ENCODE measurements at regions not wholly inside any gene's neighbourhood (a gene's known extent, or its start where the extent isn't known, plus 50 kb on each side); places are given as distances from the start of the nearest gene placed in this dataset.

GRCh38 chr9:21730899-21731298 is 71.5 kb upstream of the MTAP start:
- Histone ChIP-seq H3K27ac (no peak overlapping the region), H3K9me3 (no peaks in the 10 kb centered on the region), H3K36me3 (no peaks in the 10 kb centered on the region), H3K27me3 (replicated peaks; ENCODE audit: insufficient read depth) (no peaks in the 10 kb centered on the region), H3K4me3 (no peak overlapping the region), H3K4me1 (replicated peaks) (no peaks in the 10 kb centered on the region)
- TF ChIP-seq POLR2A (IDR thresholded peaks at IDR 0.05) (no peak), POLR2AphosphoS5 (IDR thresholded peaks at IDR 0.05) (no peak), CTCF (IDR thresholded peaks at IDR 0.05) (no peak)
- WGBS = 22% methylated on average over 1 of the region's 1 CpG
- DNase-seq (ENCODE audit: low spot score) = no peak
- intact Hi-C loops (cut with DNase I) = no loop called here

GRCh38 chr9:21741151-21741550 is 61.3 kb upstream of the MTAP start:
- Histone ChIP-seq H3K27me3 (replicated peaks; ENCODE audit: insufficient read depth) (no peaks in the 10 kb centered on the region), H3K9me3 (no peaks in the 10 kb centered on the region), H3K27ac (no peak overlapping the region), H3K36me3 (no peaks in the 10 kb centered on the region), H3K4me1 (replicated peaks) (no peaks in the 10 kb centered on the region), H3K4me3 (no peak overlapping the region)
- no peak for DNase-seq (ENCODE audit: low spot score)
- TF ChIP-seq POLR2AphosphoS5 (IDR thresholded peaks at IDR 0.05) (no peak), CTCF (IDR thresholded peaks at IDR 0.05) (no peak), POLR2A (IDR thresholded peaks at IDR 0.05) (no peak)
- intact Hi-C loops (cut with DNase I) = no loop called here

GRCh38 chr9:21744320-21744719 is 58.1 kb upstream of the MTAP start:
- H3K9me3 ChIP-seq = no peaks in the 10 kb centered on the region
- H3K27me3 ChIP-seq (replicated peaks; ENCODE audit: insufficient read depth) = no peaks in the 10 kb centered on the region
- H3K27ac ChIP-seq = no peak overlapping the region
- no peak overlapping the region for H3K4me3 ChIP-seq
- H3K36me3 ChIP-seq = no peaks in the 10 kb centered on the region
- intact Hi-C loops (cut with DNase I) = no loop called here
- H3K4me1 ChIP-seq (replicated peaks) = no peaks in the 10 kb centered on the region
- no peak for DNase-seq (ENCODE audit: low spot score)
- WGBS = 51% methylated on average over 3 of the region's 3 CpGs
- TF ChIP-seq POLR2A (IDR thresholded peaks at IDR 0.05) = no peak
- no peak for TF ChIP-seq POLR2AphosphoS5 (IDR thresholded peaks at IDR 0.05)
- no peak for TF ChIP-seq CTCF (IDR thresholded peaks at IDR 0.05)

GRCh38 chr9:21744841-21745240 is 57.6 kb upstream of the MTAP start:
- no peak for TF ChIP-seq POLR2A (IDR thresholded peaks at IDR 0.05)
- DNase-seq (ENCODE audit: low spot score) = no peak
- Histone ChIP-seq H3K27ac (no peak overlapping the region), H3K4me3 (no peak overlapping the region), H3K9me3 (no peaks in the 10 kb centered on the region), H3K4me1 (replicated peaks) (no peaks in the 10 kb centered on the region), H3K27me3 (replicated peaks; ENCODE audit: insufficient read depth) (no peaks in the 10 kb centered on the region), H3K36me3 (no peaks in the 10 kb centered on the region)
- intact Hi-C loops (cut with DNase I) = no loop called here

- 24% methylated on average over 1 of the region's 1 CpG for WGBS
- no peak for TF ChIP-seq CTCF (IDR thresholded peaks at IDR 0.05)
- TF ChIP-seq POLR2AphosphoS5 (IDR thresholded peaks at IDR 0.05) = no peak
- TF ChIP-seq POLR2A (IDR thresholded peaks at IDR 0.05) = no peak
- no peaks in the 10 kb centered on the region for H3K9me3 ChIP-seq
- H3K4me1 ChIP-seq (replicated peaks) = no peaks in the 10 kb centered on the region
- no peak overlapping the region for H3K4me3 ChIP-seq
- H3K27me3 ChIP-seq (replicated peaks; ENCODE audit: insufficient read depth) = no peaks in the 10 kb centered on the region
- H3K27ac ChIP-seq = no peak overlapping the region
- intact Hi-C loops (cut with DNase I) = no loop called here
- no peaks in the 10 kb centered on the region for H3K36me3 ChIP-seq
- DNase-seq (ENCODE audit: low spot score) = no peak
Measured at GRCh38 chr9:21746550-21746949, 55.9 kb upstream of the MTAP start.
